ENCODE measurements at regions not wholly inside any gene's neighbourhood (a gene's known extent, or its start where the extent isn't known, plus 50 kb on each side); places are given as distances from the start of the nearest gene placed in this dataset.
"Not testable (repeated sequence)": the region's sequence is repeated elsewhere in the genome, so short reads cannot be mapped to it uniquely, and the experiment has no call there.

DNA sequence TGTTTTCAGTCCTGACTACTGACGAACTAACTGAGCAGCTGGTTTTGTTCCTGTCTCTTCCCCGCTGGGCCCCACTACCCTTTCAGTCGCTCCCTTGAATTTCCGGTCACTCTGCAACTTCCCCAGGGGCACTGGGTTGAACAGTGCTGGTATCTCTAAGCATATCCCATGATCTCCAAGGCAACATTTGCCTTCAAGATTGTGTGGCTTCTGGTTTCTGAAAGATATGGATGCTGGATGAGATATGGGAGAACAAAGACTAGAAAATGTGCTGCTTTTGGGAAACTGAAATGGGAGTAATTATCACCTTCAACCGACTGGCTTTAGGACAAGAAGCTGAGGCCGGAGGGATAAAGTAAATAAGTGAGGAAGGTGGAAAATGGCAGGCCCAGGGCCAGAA lies 258.2 kb upstream of the PIK3R1 start:
- WGBS (ENCODE audit: insufficient coverage, low lambda C conversion rate) = 60% methylated on average over 1 of the region's 6 CpGs
- H3K27me3 ChIP-seq (ENCODE audit: control insufficient read depth, insufficient read depth, low read length) = no peaks in the 10 kb centered on the region
- H3K4me3 ChIP-seq (ENCODE audit: low read length) = no peak overlapping the region

DNA sequence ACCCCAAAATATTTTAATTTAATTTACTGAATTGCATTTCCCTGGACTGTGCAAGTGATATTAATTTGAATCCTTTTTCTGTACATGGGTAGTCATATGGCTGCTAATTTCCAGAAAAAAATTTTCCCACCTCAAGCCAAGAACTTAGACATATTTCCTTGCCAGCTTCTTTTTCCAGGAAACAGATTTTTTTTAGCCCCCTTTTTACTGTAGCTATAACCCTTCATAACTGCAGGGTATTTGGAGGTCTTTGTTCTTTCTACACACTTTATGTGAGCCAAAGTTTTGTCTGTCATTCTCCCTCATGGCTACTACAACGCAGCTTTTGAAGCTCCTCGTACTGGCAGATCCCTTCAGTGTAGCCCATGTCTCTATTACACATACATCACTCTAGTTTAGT lies 261.2 kb upstream of the PIK3R1 start:
- Histone ChIP-seq H3K27ac (ENCODE audit: low read length) (no peak overlapping the region), H3K27me3 (ENCODE audit: control insufficient read depth, insufficient read depth, low read length) (no peaks in the 10 kb centered on the region), H3K36me3 (ENCODE audit: control insufficient read depth, insufficient read depth, low read length) (no peaks in the 10 kb centered on the region), H3K4me3 (ENCODE audit: low read length) (no peak overlapping the region), H3K4me1 (ENCODE audit: control insufficient read depth, insufficient read depth, low read length) (no peaks in the 10 kb centered on the region), H3K9me3 (ENCODE audit: control insufficient read depth, low read depth, low read length) (no peaks in the 10 kb centered on the region)
- no peak for DNase-seq
- WGBS (ENCODE audit: insufficient coverage, low lambda C conversion rate) = no CpG with 5 or more reads among the region's 2 CpGs

More for the DNA sequence above, 258.2 kb upstream of the PIK3R1 start:
- H3K27ac ChIP-seq (ENCODE audit: low read length) = no peak overlapping the region
- no peaks in the 10 kb centered on the region for H3K4me1 ChIP-seq (ENCODE audit: control insufficient read depth, insufficient read depth, low read length)
- DNase-seq = no peak
- H3K9me3 ChIP-seq (ENCODE audit: control insufficient read depth, low read depth, low read length) = no peaks in the 10 kb centered on the region
- H3K36me3 ChIP-seq (ENCODE audit: control insufficient read depth, insufficient read depth, low read length) = no peaks in the 10 kb centered on the region

DNA sequence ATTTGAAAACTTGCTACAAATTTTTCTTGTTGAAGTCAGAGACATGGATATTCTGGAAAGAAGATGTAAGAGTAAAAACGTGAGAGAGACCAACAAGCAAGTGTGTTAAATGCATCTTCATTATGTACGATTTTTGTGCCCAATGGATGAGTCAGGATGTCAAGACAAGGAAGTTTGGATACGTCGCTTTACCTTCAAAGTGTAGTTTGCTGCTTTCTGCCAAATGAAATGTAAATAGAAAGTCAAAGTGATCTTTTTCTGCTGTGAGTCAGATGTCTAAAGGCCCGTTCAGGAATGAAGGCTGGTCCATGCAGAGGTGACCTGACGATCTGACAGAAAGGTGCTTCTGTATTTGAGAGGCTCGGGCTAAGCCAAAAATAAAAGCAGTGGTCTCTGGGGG lies 273.1 kb upstream of the PIK3R1 start:
- DNase-seq = no peak
- Histone ChIP-seq H3K4me3 (ENCODE audit: low read length) (no peak overlapping the region), H3K27me3 (ENCODE audit: control insufficient read depth, insufficient read depth, low read length) (no peaks in the 10 kb centered on the region), H3K9me3 (ENCODE audit: control insufficient read depth, low read depth, low read length) (no peaks in the 10 kb centered on the region), H3K27ac (ENCODE audit: low read length) (no peak overlapping the region), H3K36me3 (ENCODE audit: control insufficient read depth, insufficient read depth, low read length) (no peaks in the 10 kb centered on the region), H3K4me1 (ENCODE audit: control insufficient read depth, insufficient read depth, low read length) (no peaks in the 10 kb centered on the region)
- WGBS (ENCODE audit: insufficient coverage, low lambda C conversion rate) = 85% methylated on average over 2 of the region's 7 CpGs

DNA sequence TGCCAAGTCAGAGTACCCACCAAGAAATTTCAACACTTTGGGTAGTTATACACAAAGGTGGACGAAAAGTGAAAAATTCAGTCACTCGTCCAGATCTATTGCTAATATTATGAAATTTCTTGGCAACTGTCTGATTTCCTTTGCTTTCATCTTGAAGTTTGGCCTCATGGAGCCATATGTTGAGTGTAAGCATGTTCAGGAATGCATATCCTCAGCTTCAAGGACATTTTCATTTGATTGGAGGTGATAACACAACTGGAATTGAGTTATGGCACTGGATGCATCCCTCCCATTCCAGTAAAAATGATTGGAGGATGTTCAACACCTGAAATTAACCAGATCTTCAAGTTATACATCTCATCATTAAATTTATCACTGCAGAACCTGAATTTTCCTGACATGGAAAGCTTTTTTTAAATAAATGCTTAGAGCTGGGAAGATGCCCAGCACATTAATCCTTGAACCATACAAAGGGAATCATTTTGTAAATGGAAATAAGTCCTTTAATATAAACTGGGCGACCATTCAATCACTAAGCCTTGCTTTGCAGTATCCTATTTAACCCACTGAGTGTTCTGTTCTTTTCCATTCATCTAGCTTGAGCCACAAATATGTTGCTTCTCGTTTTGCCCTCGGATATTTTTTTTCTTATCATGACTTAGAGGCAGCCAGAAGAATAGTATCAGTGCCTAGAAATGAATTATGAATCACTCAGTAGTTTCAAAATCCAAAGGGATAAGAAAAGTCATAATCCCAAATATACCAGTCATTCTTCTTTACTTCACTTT lies 273.7 kb upstream of the PIK3R1 start:
- Histone ChIP-seq H3K36me3 (ENCODE audit: control insufficient read depth, insufficient read depth, low read length) (no peaks in the 10 kb centered on the region), H3K9me3 (ENCODE audit: control insufficient read depth, low read depth, low read length) (no peaks in the 10 kb centered on the region), H3K27me3 (ENCODE audit: control insufficient read depth, insufficient read depth, low read length) (no peaks in the 10 kb centered on the region), H3K27ac (ENCODE audit: low read length) (no peak overlapping the region), H3K4me1 (ENCODE audit: control insufficient read depth, insufficient read depth, low read length) (no peaks in the 10 kb centered on the region), H3K4me3 (ENCODE audit: low read length) (no peak overlapping the region)
- whole genome bisulfite sequencing (ENCODE audit: insufficient coverage, low lambda C conversion rate) = 69% methylated on average over 5 of the region's 5 CpGs
- no peak for DNase-seq

DNA sequence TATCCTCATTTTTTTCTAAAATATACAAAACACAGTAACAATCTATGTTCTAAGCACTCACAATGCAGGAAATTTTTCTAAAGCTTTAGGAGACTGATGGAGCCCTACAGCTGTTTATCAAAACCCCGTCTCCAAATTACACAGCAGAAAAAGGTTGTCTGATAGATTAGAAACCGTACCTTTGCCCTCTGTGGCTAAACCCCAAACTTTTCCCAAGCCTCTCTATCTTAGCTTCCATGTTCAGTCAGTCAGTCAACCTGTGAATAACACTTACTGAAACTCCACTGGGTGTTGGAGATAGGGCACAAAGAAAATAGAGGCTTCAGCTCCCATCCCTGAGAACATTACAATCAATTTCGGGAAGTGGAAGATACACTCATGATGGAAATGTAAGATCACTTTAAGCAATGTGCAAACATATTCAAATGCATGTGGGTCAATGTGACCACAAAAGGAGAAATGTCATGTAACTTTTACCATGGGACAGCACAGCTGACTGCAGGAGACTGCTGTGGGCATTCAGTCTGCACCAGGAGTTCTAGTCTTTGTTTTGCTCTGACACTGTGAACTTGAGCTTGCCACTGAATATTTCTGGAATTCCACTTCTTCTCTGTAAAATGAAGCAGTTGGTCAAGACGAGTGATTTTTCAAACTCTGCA lies 279.5 kb upstream of the PIK3R1 start:
- 80% methylated on average over 1 of the region's 4 CpGs for WGBS (ENCODE audit: insufficient coverage, low lambda C conversion rate)
- no peak for DNase-seq
- no peaks in the 10 kb centered on the region for H3K9me3 ChIP-seq (ENCODE audit: control insufficient read depth, low read depth, low read length)

DNA sequence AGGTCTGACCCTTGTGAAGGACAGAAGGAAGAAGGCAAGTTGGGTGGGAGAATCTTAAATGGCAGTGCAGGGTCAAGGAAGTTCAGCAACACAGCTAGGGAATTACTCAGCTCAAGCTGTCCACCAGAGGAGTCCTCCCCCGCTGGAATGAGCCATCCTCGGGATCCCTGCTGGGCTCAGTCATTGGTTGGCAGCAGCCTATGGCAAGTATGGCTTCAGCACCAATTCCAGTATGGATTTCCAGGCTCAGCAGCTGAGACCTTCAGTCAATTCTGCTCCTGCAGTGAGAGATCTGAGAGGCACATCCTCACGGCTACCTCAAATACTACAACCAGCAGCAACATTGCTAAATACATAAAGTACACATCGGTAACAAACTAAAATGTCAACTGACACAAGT lies 280.6 kb upstream of the PIK3R1 start:
- Histone ChIP-seq H3K4me1 (ENCODE audit: control insufficient read depth, insufficient read depth, low read length) (no peaks in the 10 kb centered on the region), H3K36me3 (ENCODE audit: control insufficient read depth, insufficient read depth, low read length) (no peaks in the 10 kb centered on the region), H3K4me3 (ENCODE audit: low read length) (no peak overlapping the region), H3K27ac (ENCODE audit: low read length) (no peak overlapping the region), H3K27me3 (ENCODE audit: control insufficient read depth, insufficient read depth, low read length) (no peaks in the 10 kb centered on the region), H3K9me3 (ENCODE audit: control insufficient read depth, low read depth, low read length) (no peaks in the 10 kb centered on the region)
- no CpG with 5 or more reads among the region's 4 CpGs for WGBS (ENCODE audit: insufficient coverage, low lambda C conversion rate)
- no peak for DNase-seq

More for the DNA sequence above, 279.5 kb upstream of the PIK3R1 start:
- no peak overlapping the region for H3K4me3 ChIP-seq (ENCODE audit: low read length)
- H3K27ac ChIP-seq (ENCODE audit: low read length) = no peak overlapping the region
- H3K4me1 ChIP-seq (ENCODE audit: control insufficient read depth, insufficient read depth, low read length) = no peaks in the 10 kb centered on the region
- no peaks in the 10 kb centered on the region for H3K36me3 ChIP-seq (ENCODE audit: control insufficient read depth, insufficient read depth, low read length)
- H3K27me3 ChIP-seq (ENCODE audit: control insufficient read depth, insufficient read depth, low read length) = no peaks in the 10 kb centered on the region

DNA sequence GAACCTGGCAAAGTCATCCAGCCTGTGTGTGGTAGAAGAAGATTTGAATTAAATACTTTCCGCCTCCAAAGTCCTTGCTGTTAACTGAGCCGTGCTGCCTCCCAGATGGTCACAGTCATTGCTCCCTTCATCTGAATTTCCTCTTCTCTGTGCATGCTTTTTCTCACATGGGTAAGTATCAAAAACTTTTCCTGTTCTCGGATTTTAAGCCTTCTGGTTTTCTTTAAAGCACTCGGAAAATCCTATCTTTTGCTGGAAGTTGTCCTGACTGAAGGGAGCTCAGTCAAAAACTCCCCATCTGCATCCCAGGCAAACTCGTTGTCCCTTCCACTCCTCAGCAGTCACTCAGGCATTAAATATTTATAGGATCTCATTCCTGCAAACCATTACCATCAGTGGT lies 290.0 kb upstream of the PIK3R1 start:
- Histone ChIP-seq H3K9me3 (ENCODE audit: control insufficient read depth, low read depth, low read length) (no peaks in the 10 kb centered on the region), H3K4me1 (ENCODE audit: control insufficient read depth, insufficient read depth, low read length) (no peaks in the 10 kb centered on the region), H3K36me3 (ENCODE audit: control insufficient read depth, insufficient read depth, low read length) (no peaks in the 10 kb centered on the region), H3K27me3 (ENCODE audit: control insufficient read depth, insufficient read depth, low read length) (no peaks in the 10 kb centered on the region), H3K4me3 (ENCODE audit: low read length) (no peak overlapping the region), H3K27ac (ENCODE audit: low read length) (no peak overlapping the region)
- 77% methylated on average over 2 of the region's 5 CpGs for WGBS (ENCODE audit: insufficient coverage, low lambda C conversion rate)
- DNase-seq = no peak

DNA sequence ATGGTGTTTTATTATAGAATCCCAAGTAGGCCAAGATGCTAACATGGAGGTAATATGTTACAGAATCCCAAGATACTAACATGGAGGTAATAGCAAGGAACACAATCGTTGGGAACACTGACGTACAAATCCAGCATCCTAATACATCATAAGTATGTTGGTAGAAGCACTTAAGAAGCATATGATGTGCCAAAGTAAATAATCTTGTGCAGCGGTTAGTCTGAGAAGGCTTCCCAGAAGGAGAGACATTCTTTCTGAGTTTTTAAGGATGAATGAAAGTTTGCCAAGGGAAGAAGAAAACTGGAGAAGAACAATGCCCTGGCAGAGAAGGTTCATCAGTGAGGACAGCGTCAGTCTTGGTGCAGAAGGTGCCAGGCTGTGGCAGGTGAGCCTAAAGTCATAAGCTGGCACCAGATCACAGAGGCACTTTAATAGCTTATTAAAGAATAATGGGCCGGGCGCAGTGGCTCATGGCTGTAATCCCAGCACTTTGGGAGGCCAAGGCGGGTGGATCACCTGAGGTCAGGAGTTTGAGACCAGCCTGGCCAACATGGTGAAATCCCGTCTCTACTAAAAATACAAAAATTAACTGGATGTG lies 294.5 kb upstream of the PIK3R1 start:
- Histone ChIP-seq H3K4me3 (ENCODE audit: low read length) (no peak overlapping the region), H3K9me3 (ENCODE audit: control insufficient read depth, low read depth, low read length) (no peaks in the 10 kb centered on the region), H3K27ac (ENCODE audit: low read length) (no peak overlapping the region), H3K4me1 (ENCODE audit: control insufficient read depth, insufficient read depth, low read length) (no peaks in the 10 kb centered on the region), H3K36me3 (ENCODE audit: control insufficient read depth, insufficient read depth, low read length) (no peaks in the 10 kb centered on the region), H3K27me3 (ENCODE audit: control insufficient read depth, insufficient read depth, low read length) (no peaks in the 10 kb centered on the region)
- DNase-seq = no peak
- WGBS (ENCODE audit: insufficient coverage, low lambda C conversion rate) = 100% methylated on average over 1 of the region's 8 CpGs

DNA sequence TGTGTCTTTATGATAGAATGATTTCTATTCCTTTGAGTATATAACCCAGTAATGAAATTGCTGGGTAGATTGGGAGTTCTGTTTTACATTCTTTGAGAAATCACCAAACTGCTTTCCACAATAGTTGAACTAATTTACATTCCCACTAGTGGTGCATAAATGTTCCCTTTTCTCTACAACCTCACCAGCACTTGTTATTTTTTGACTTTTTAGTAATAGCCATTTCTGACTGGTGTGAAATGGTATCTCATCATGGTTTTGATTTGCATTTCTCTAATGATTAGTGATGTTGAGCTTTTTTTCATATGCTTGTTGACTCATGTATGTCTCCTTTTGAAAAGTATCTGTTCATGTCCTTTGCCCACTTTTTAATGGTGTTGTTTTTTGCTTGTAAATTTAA lies 296.0 kb upstream of the PIK3R1 start:
- H3K4me1 ChIP-seq (ENCODE audit: control insufficient read depth, insufficient read depth, low read length); DNase-seq; H3K36me3 ChIP-seq (ENCODE audit: control insufficient read depth, insufficient read depth, low read length); H3K27ac ChIP-seq (ENCODE audit: low read length); H3K27me3 ChIP-seq (ENCODE audit: control insufficient read depth, insufficient read depth, low read length); H3K9me3 ChIP-seq (ENCODE audit: control insufficient read depth, low read depth, low read length); H3K4me3 ChIP-seq (ENCODE audit: low read length): not testable (repeated sequence)

DNA sequence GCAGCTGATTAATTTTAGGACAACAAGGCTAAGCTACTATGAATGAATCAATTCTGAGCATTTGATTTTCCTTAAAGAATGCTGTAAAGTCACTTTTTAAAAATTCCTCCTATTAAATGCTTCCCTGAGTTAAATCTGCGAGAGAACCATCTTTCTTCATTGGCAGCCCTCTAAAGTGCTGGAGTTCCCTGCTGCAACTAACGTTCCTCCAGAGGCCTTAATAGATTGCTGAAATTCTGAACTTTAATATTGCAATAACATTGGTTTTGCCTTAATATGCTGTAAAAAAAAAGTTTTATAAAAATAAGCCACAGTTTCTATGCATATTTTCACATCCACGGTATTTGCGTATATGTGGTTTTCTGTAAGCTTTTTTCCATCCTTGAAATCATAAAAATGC lies 298.0 kb upstream of the PIK3R1 start:
- Histone ChIP-seq H3K9me3 (ENCODE audit: control insufficient read depth, low read depth, low read length) (no peaks in the 10 kb centered on the region), H3K27ac (ENCODE audit: low read length) (no peak overlapping the region), H3K36me3 (ENCODE audit: control insufficient read depth, insufficient read depth, low read length) (no peaks in the 10 kb centered on the region), H3K4me1 (ENCODE audit: control insufficient read depth, insufficient read depth, low read length) (no peaks in the 10 kb centered on the region), H3K4me3 (ENCODE audit: low read length) (no peak overlapping the region), H3K27me3 (ENCODE audit: control insufficient read depth, insufficient read depth, low read length) (no peaks in the 10 kb centered on the region)
- DNase-seq = no peak
- WGBS (ENCODE audit: insufficient coverage, low lambda C conversion rate) = 96% methylated on average over 4 of the region's 4 CpGs

All from large intestine (tissue), 3 donors.